GM12864 (cell line): ENCODE measurements at regions not wholly inside any gene's neighbourhood (a gene's known extent, or its start where the extent isn't known, plus 50 kb on each side); places are given as distances from the start of the nearest gene placed in this dataset.

Experiments used
- DNase-seq: peaks from one replicate; pipeline ENCODE4 v3.0.0-alpha.2; 2011; ENCODE audit warnings: low read depth
- H3K4me3 ChIP-seq: 2 replicates; pipeline ENCODE4 v1.5.1; 2011; ENCODE audit warnings: mild to moderate bottlenecking, low read depth, low read length, control low read depth
- CTCF ChIP-seq: IDR thresholded peaks from 2 replicates; pipeline ENCODE4 v1.5.1; 2011; ENCODE audit warnings: low read depth, mild to moderate bottlenecking, moderate library complexity, low read length, control low read depth, inconsistent platforms; ENCODE audit errors: missing control alignments

GRCh38 chr4:30314001-30314400 lies 406.2 kb upstream of the PCDH7 start:
- no peak for TF ChIP-seq CTCF
- no peak for DNase-seq
- no peak overlapping the region for H3K4me3 ChIP-seq

GRCh38 chr4:30330894-30331652 lies 389.1 kb upstream of the PCDH7 start:
- DNase-seq = no peak
- no peak for TF ChIP-seq CTCF
- no peak overlapping the region for H3K4me3 ChIP-seq

GRCh38 chr4:30341731-30342130 lies 378.4 kb upstream of the PCDH7 start:
- TF ChIP-seq CTCF = no peak
- no peak for DNase-seq
- H3K4me3 ChIP-seq = no peak overlapping the region

- no peak for TF ChIP-seq CTCF
- no peak for DNase-seq
- H3K4me3 ChIP-seq = no peak overlapping the region
Observed at GRCh38 chr4:30350288-30350687, 369.9 kb upstream of the PCDH7 start.

- no peak for DNase-seq
- H3K4me3 ChIP-seq = no peak overlapping the region
- no peak for TF ChIP-seq CTCF
Observed at GRCh38 chr4:30354605-30355004, 365.6 kb upstream of the PCDH7 start.

GRCh38 chr4:30362436-30362835 lies 357.7 kb upstream of the PCDH7 start:
- H3K4me3 ChIP-seq = no peak overlapping the region
- TF ChIP-seq CTCF = no peak
- no peak for DNase-seq

GRCh38 chr4:30370105-30370504 lies 350.1 kb upstream of the PCDH7 start:
- DNase-seq = no peak
- TF ChIP-seq CTCF = no peak

More at GRCh38 chr4:30370105-30370504, 350.1 kb upstream of the PCDH7 start:
- no peak overlapping the region for H3K4me3 ChIP-seq
